GM12878 (cell line): ENCODE measurements at regions not wholly inside any gene's neighbourhood (a gene's known extent, or its start where the extent isn't known, plus 50 kb on each side); places are given as distances from the start of the nearest gene placed in this dataset.

Experiments
- BCL11A ChIP-seq: IDR thresholded peaks from 2 replicates; pipeline ENCODE4 v1.6.1; 2011; ENCODE audit warnings: low read depth, low read length
- BRCA1 ChIP-seq: IDR thresholded peaks from 2 replicates; pipeline ENCODE4 v1.6.1; 2011; ENCODE audit warnings: low read depth, low read length, improper control_type of control experiment
- CHD1 ChIP-seq: IDR thresholded peaks from 2 replicates; pipeline ENCODE4 v1.6.1; 2012; ENCODE audit warnings: low read depth, low read length, improper control_type of control experiment
- CREB1 ChIP-seq: IDR thresholded peaks from 2 replicates; pipeline ENCODE4 v1.6.1; 2012; ENCODE audit warnings: low read depth, mild to moderate bottlenecking, inconsistent platforms
- FOXM1 ChIP-seq: IDR thresholded peaks from 2 replicates; pipeline ENCODE4 v1.6.1; 2012; ENCODE audit warnings: low read depth, mild to moderate bottlenecking, inconsistent platforms, low read length, moderate library complexity
- IKZF1 ChIP-seq: fragments of 450-650 bp; conservative IDR thresholded peaks from 2 replicates; pipeline ENCODE4 v1.6.1; 2017; ENCODE audit warnings: antibody characterized with exemption, mild to moderate bottlenecking
- IRF4 ChIP-seq: IDR thresholded peaks from 2 replicates; pipeline ENCODE4 v1.6.1; 2011; ENCODE audit warnings: low read depth, low read length
- KLF5 ChIP-seq: fragments of 450-650 bp; IDR thresholded peaks from 2 replicates; pipeline ENCODE4 v1.6.1; 2014; ENCODE audit warnings: mild to moderate bottlenecking; ENCODE audit not compliant: partially characterized antibody
- LARP7 ChIP-seq: fragments of 450-650 bp; IDR thresholded peaks from 2 replicates; pipeline ENCODE4 v1.6.1; 2017; ENCODE audit warnings: mild to moderate bottlenecking
- NR2F1 ChIP-seq: fragments of 450-650 bp; conservative IDR thresholded peaks from 2 replicates; pipeline ENCODE4 v1.6.1; 2017; ENCODE audit warnings: mild to moderate bottlenecking
- PAX5 ChIP-seq: IDR thresholded peaks from 2 replicates; pipeline ENCODE4 v1.6.1; 2011; ENCODE audit warnings: low read depth, low read length, borderline replicate concordance
- POU2F2 ChIP-seq: IDR thresholded peaks from 3 replicates; pipeline ENCODE4 v1.6.1; 2011; ENCODE audit warnings: low read depth, mild to moderate bottlenecking, low read length, borderline replicate concordance
- RCOR1 ChIP-seq: conservative IDR thresholded peaks from 2 replicates; pipeline ENCODE4 v1.6.1; 2012; ENCODE audit warnings: low read depth, low read length, improper control_type of control experiment
- SMARCA5 ChIP-seq: fragments of 450-650 bp; IDR thresholded peaks from 2 replicates; pipeline ENCODE4 v1.6.1; 2017; ENCODE audit warnings: mild to moderate bottlenecking
- STAT1 ChIP-seq: fragments of 450-650 bp; conservative IDR thresholded peaks from 2 replicates; pipeline ENCODE4 v1.6.1; 2014; ENCODE audit warnings: antibody characterized with exemption, mild to moderate bottlenecking
- TBL1XR1 ChIP-seq: IDR thresholded peaks from 2 replicates; pipeline ENCODE4 v1.6.1; 2012; ENCODE audit warnings: low read depth, low read length, improper control_type of control experiment
- TCF12 ChIP-seq: IDR thresholded peaks from 2 replicates; pipeline ENCODE4 v1.6.1; 2011; ENCODE audit warnings: low read depth, mild to moderate bottlenecking, low read length
- ZNF384 ChIP-seq: IDR thresholded peaks from 2 replicates; pipeline ENCODE4 v1.6.1; 2012; ENCODE audit warnings: low read depth, mild to moderate bottlenecking, low read length, improper control_type of control experiment, borderline replicate concordance
- TF ChIP-seq, protein P1 (sequence below): fragments of 450-650 bp; IDR thresholded peaks from 2 replicates; pipeline ENCODE4 v1.6.1; 2017; ENCODE audit warnings: low read depth, mild to moderate bottlenecking, moderate library complexity
- TF ChIP-seq, protein P2 (sequence below): IDR thresholded peaks from 2 replicates; pipeline ENCODE4 v1.6.1; 2011; ENCODE audit warnings: mild to moderate bottlenecking, low read depth, low read length, moderate library complexity; ENCODE audit not compliant: insufficient replicate concordance
- TF ChIP-seq, protein P3 (sequence below): IDR thresholded peaks from 2 replicates; pipeline ENCODE4 v1.6.1; 2012; ENCODE audit warnings: low read length, inconsistent platforms
- TF ChIP-seq, protein P4 (sequence below): fragments of 450-650 bp; IDR thresholded peaks from 2 replicates; pipeline ENCODE4 v1.6.1; 2017; ENCODE audit warnings: mild to moderate bottlenecking, low read depth, inconsistent platforms; ENCODE audit not compliant: poor library complexity, severe bottlenecking
- TF ChIP-seq, protein P5 (sequence below): fragments of 450-650 bp; IDR thresholded peaks from 2 replicates; pipeline ENCODE4 v1.6.1; 2017; ENCODE audit warnings: mild to moderate bottlenecking

DNA sequence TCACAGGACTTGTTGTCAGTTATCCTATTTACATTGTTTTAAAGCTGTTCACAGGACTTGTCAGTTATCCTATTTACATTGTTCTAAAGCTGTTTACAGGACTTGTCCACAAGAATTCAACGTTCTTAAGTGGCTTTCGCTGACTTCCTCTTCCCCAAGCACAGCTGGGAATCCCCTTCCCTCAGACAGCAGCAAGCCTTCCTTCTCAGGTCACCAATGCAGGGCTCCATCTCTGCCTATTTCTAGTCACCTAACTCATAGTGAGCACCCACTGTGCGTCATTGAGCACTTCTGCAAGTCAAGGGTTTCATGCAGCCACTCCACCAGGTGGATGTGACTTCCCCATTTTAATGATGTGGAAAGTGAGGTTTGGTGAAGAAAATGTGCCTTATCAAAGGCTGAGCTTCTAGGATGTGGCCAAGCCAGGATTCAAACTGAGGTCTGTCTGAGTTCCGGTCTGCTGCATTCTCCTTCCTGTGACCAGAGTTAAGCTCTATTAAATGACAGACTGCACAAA is 109.8 kb upstream of the ZNF462 start (continued):
- TF ChIP-seq, protein P1, sequence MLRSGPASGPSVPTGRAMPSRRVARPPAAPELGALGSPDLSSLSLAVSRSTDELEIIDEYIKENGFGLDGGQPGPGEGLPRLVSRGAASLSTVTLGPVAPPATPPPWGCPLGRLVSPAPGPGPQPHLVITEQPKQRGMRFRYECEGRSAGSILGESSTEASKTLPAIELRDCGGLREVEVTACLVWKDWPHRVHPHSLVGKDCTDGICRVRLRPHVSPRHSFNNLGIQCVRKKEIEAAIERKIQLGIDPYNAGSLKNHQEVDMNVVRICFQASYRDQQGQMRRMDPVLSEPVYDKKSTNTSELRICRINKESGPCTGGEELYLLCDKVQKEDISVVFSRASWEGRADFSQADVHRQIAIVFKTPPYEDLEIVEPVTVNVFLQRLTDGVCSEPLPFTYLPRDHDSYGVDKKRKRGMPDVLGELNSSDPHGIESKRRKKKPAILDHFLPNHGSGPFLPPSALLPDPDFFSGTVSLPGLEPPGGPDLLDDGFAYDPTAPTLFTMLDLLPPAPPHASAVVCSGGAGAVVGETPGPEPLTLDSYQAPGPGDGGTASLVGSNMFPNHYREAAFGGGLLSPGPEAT = peak; percentile 92
- TF ChIP-seq ZNF384 (no peak), STAT1 (no peak), LARP7 (no peak), TBL1XR1 (peak; percentile 83; the same call in 1 of the 2 replicates), IRF4 (peak; percentile 90), FOXM1 (0 out of 2 replicates have a peak, but pooled peaks have one; percentile 22), PAX5 (peak; percentile 98), IKZF1 (peak; percentile 89), NR2F1 (peak; percentile 74), CREB1 (peak; percentile 87), TCF12 (peak; percentile 98), SMARCA5 (peak; percentile 81), BRCA1 (no peak), KLF5 (peak; percentile 17), POU2F2 (peak; percentile 81; the same call in 1 of the 3 replicates), BCL11A (peak; percentile 91), CHD1 (no peak), RCOR1 (0 out of 2 replicates have a peak, but pooled peaks have one; percentile 58)
- TF ChIP-seq, protein P2, sequence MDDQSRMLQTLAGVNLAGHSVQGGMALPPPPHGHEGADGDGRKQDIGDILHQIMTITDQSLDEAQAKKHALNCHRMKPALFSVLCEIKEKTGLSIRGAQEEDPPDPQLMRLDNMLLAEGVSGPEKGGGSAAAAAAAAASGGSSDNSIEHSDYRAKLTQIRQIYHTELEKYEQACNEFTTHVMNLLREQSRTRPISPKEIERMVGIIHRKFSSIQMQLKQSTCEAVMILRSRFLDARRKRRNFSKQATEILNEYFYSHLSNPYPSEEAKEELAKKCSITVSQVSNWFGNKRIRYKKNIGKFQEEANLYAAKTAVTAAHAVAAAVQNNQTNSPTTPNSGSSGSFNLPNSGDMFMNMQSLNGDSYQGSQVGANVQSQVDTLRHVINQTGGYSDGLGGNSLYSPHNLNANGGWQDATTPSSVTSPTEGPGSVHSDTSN = no peak
- TF ChIP-seq, protein P3, sequence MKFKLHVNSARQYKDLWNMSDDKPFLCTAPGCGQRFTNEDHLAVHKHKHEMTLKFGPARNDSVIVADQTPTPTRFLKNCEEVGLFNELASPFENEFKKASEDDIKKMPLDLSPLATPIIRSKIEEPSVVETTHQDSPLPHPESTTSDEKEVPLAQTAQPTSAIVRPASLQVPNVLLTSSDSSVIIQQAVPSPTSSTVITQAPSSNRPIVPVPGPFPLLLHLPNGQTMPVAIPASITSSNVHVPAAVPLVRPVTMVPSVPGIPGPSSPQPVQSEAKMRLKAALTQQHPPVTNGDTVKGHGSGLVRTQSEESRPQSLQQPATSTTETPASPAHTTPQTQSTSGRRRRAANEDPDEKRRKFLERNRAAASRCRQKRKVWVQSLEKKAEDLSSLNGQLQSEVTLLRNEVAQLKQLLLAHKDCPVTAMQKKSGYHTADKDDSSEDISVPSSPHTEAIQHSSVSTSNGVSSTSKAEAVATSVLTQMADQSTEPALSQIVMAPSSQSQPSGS = peak; percentile 79
- TF ChIP-seq, protein P4, sequence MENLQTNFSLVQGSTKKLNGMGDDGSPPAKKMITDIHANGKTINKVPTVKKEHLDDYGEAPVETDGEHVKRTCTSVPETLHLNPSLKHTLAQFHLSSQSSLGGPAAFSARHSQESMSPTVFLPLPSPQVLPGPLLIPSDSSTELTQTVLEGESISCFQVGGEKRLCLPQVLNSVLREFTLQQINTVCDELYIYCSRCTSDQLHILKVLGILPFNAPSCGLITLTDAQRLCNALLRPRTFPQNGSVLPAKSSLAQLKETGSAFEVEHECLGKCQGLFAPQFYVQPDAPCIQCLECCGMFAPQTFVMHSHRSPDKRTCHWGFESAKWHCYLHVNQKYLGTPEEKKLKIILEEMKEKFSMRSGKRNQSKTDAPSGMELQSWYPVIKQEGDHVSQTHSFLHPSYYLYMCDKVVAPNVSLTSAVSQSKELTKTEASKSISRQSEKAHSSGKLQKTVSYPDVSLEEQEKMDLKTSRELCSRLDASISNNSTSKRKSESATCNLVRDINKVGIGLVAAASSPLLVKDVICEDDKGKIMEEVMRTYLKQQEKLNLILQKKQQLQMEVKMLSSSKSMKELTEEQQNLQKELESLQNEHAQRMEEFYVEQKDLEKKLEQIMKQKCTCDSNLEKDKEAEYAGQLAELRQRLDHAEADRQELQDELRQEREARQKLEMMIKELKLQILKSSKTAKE = peak; percentile 94
- TF ChIP-seq, protein P5, sequence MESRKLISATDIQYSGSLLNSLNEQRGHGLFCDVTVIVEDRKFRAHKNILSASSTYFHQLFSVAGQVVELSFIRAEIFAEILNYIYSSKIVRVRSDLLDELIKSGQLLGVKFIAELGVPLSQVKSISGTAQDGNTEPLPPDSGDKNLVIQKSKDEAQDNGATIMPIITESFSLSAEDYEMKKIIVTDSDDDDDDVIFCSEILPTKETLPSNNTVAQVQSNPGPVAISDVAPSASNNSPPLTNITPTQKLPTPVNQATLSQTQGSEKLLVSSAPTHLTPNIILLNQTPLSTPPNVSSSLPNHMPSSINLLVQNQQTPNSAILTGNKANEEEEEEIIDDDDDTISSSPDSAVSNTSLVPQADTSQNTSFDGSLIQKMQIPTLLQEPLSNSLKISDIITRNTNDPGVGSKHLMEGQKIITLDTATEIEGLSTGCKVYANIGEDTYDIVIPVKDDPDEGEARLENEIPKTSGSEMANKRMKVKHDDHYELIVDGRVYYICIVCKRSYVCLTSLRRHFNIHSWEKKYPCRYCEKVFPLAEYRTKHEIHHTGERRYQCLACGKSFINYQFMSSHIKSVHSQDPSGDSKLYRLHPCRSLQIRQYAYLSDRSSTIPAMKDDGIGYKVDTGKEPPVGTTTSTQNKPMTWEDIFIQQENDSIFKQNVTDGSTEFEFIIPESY = no peak
